ENCODE measurements at regions not wholly inside any gene's neighbourhood (a gene's known extent, or its start where the extent isn't known, plus 50 kb on each side); places are given as distances from the start of the nearest gene placed in this dataset.
A peak's percentile ranks its signal among the peaks of the same experiment; 100 is the strongest.

- no peaks in the 10 kb centered on the region for H3K27me3 Mint-ChIP-seq (ENCODE audit: low read depth)
- H3K4me1 Mint-ChIP-seq (ENCODE audit: low read depth): peaks cover 5% of the 10 kb centered on the region
- H3K9me3 Mint-ChIP-seq: no peaks in the 10 kb centered on the region
- H3K36me3 Mint-ChIP-seq (ENCODE audit: low read depth): no peaks in the 10 kb centered on the region
- no peak for DNase-seq (ENCODE audit: low spot score)
- H3K4me3 Mint-ChIP-seq: no peak overlapping the region
- no peak overlapping the region for H3K27ac Mint-ChIP-seq
Measured at GRCh38 chr6:22949967-22950366, 380.6 kb downstream of the HDGFL1 start.

- H3K4me1 Mint-ChIP-seq (ENCODE audit: low read depth): peaks cover 11% of the 10 kb centered on the region
- H3K27ac Mint-ChIP-seq: no peak overlapping the region
- H3K36me3 Mint-ChIP-seq (ENCODE audit: low read depth): no peaks in the 10 kb centered on the region
Measured at GRCh38 chr6:22952097-22952496, 382.7 kb downstream of the HDGFL1 start.

GRCh38 chr6:22954749-22955385 lies 385.5 kb downstream of the HDGFL1 start:
- Mint-ChIP-seq H3K27ac (peak overlapping the region; percentile 79), H3K27me3 (ENCODE audit: low read depth) (no peaks in the 10 kb centered on the region), H3K36me3 (ENCODE audit: low read depth) (peaks cover 6% of the 10 kb centered on the region), H3K4me1 (ENCODE audit: low read depth) (peaks cover 21% of the 10 kb centered on the region), H3K4me3 (peak overlapping the region; percentile 83), H3K9me3 (peaks cover 16% of the 10 kb centered on the region)
- no peak for DNase-seq (ENCODE audit: low spot score)

More at GRCh38 chr6:22952097-22952496, 382.7 kb downstream of the HDGFL1 start:
- no peak for DNase-seq (ENCODE audit: low spot score)
- no peak overlapping the region for H3K4me3 Mint-ChIP-seq
- H3K27me3 Mint-ChIP-seq (ENCODE audit: low read depth): no peaks in the 10 kb centered on the region
- H3K9me3 Mint-ChIP-seq: no peaks in the 10 kb centered on the region

- no peak for DNase-seq (ENCODE audit: low spot score)
- peaks cover 21% of the 10 kb centered on the region for H3K4me1 Mint-ChIP-seq (ENCODE audit: low read depth)
- peaks cover 6% of the 10 kb centered on the region for H3K36me3 Mint-ChIP-seq (ENCODE audit: low read depth)
- H3K9me3 Mint-ChIP-seq: peaks cover 16% of the 10 kb centered on the region
- H3K27ac Mint-ChIP-seq: no peak overlapping the region
- no peaks in the 10 kb centered on the region for H3K27me3 Mint-ChIP-seq (ENCODE audit: low read depth)
- no peak overlapping the region for H3K4me3 Mint-ChIP-seq
Measured at GRCh38 chr6:22956029-22956681, 386.8 kb downstream of the HDGFL1 start.

GRCh38 chr6:22958677-22959076 lies 389.3 kb downstream of the HDGFL1 start:
- DNase-seq (ENCODE audit: low spot score): no peak
- Mint-ChIP-seq H3K36me3 (ENCODE audit: low read depth) (peaks cover 6% of the 10 kb centered on the region), H3K27ac (no peak overlapping the region), H3K9me3 (peaks cover 20% of the 10 kb centered on the region), H3K4me3 (no peak overlapping the region), H3K4me1 (ENCODE audit: low read depth) (peaks cover 21% of the 10 kb centered on the region), H3K27me3 (ENCODE audit: low read depth) (peaks cover 7% of the 10 kb centered on the region)

- no peak overlapping the region for H3K4me3 Mint-ChIP-seq
- no peak for DNase-seq (ENCODE audit: low spot score)
- peaks cover 26% of the 10 kb centered on the region for H3K4me1 Mint-ChIP-seq (ENCODE audit: low read depth)
- H3K27me3 Mint-ChIP-seq (ENCODE audit: low read depth): peaks cover 7% of the 10 kb centered on the region
- peaks cover 20% of the 10 kb centered on the region for H3K9me3 Mint-ChIP-seq
- H3K36me3 Mint-ChIP-seq (ENCODE audit: low read depth): peaks cover 6% of the 10 kb centered on the region
- H3K27ac Mint-ChIP-seq: no peak overlapping the region
Measured at GRCh38 chr6:22959571-22959970, 390.2 kb downstream of the HDGFL1 start.

- Mint-ChIP-seq H3K27ac (no peak overlapping the region), H3K36me3 (ENCODE audit: low read depth) (no peaks in the 10 kb centered on the region), H3K27me3 (ENCODE audit: low read depth) (peaks cover 10% of the 10 kb centered on the region), H3K4me3 (no peak overlapping the region), H3K4me1 (ENCODE audit: low read depth) (peaks cover 11% of the 10 kb centered on the region), H3K9me3 (peaks cover 4% of the 10 kb centered on the region)
- no peak for DNase-seq (ENCODE audit: low spot score)
Measured at GRCh38 chr6:22964334-22964733, 395.0 kb downstream of the HDGFL1 start.

- H3K9me3 Mint-ChIP-seq: peaks cover 4% of the 10 kb centered on the region
Measured at GRCh38 chr6:22965889-22966288, 396.5 kb downstream of the HDGFL1 start.

GRCh38 chr6:22966691-22967422 lies 397.5 kb downstream of the HDGFL1 start:
- Mint-ChIP-seq H3K4me1 (ENCODE audit: low read depth) (peaks cover 11% of the 10 kb centered on the region), H3K36me3 (ENCODE audit: low read depth) (no peaks in the 10 kb centered on the region), H3K4me3 (no peak overlapping the region), H3K9me3 (peaks cover 4% of the 10 kb centered on the region), H3K27ac (no peak overlapping the region), H3K27me3 (ENCODE audit: low read depth) (peaks cover 10% of the 10 kb centered on the region)
- no peak for DNase-seq (ENCODE audit: low spot score)

More at GRCh38 chr6:22965889-22966288, 396.5 kb downstream of the HDGFL1 start:
- Mint-ChIP-seq H3K4me1 (ENCODE audit: low read depth) (peaks cover 11% of the 10 kb centered on the region), H3K4me3 (no peak overlapping the region), H3K36me3 (ENCODE audit: low read depth) (no peaks in the 10 kb centered on the region), H3K27ac (no peak overlapping the region), H3K27me3 (ENCODE audit: low read depth) (peaks cover 10% of the 10 kb centered on the region)
- no peak for DNase-seq (ENCODE audit: low spot score)

GRCh38 chr6:22970004-22970403 lies 400.6 kb downstream of the HDGFL1 start:
- Mint-ChIP-seq H3K9me3 (no peaks in the 10 kb centered on the region), H3K36me3 (ENCODE audit: low read depth) (no peaks in the 10 kb centered on the region), H3K4me3 (no peak overlapping the region), H3K27me3 (ENCODE audit: low read depth) (peaks cover 2% of the 10 kb centered on the region), H3K4me1 (ENCODE audit: low read depth) (peaks cover 2% of the 10 kb centered on the region), H3K27ac (no peak overlapping the region)
- no peak for DNase-seq (ENCODE audit: low spot score)

- Mint-ChIP-seq H3K27me3 (ENCODE audit: low read depth) (no peaks in the 10 kb centered on the region), H3K4me3 (no peak overlapping the region), H3K9me3 (no peaks in the 10 kb centered on the region)
Measured at GRCh38 chr6:22972771-22973170, 403.4 kb downstream of the HDGFL1 start.

GRCh38 chr6:22975079-22975478 lies 405.7 kb downstream of the HDGFL1 start:
- no peaks in the 10 kb centered on the region for H3K36me3 Mint-ChIP-seq (ENCODE audit: low read depth)
- no peak overlapping the region for H3K4me3 Mint-ChIP-seq
- H3K4me1 Mint-ChIP-seq (ENCODE audit: low read depth): no peaks in the 10 kb centered on the region
- no peak overlapping the region for H3K27ac Mint-ChIP-seq
- DNase-seq (ENCODE audit: low spot score): no peak
- H3K27me3 Mint-ChIP-seq (ENCODE audit: low read depth): no peaks in the 10 kb centered on the region
- peaks cover 7% of the 10 kb centered on the region for H3K9me3 Mint-ChIP-seq

More at GRCh38 chr6:22972771-22973170, 403.4 kb downstream of the HDGFL1 start:
- no peak for DNase-seq (ENCODE audit: low spot score)
- no peaks in the 10 kb centered on the region for H3K36me3 Mint-ChIP-seq (ENCODE audit: low read depth)
- no peaks in the 10 kb centered on the region for H3K4me1 Mint-ChIP-seq (ENCODE audit: low read depth)
- no peak overlapping the region for H3K27ac Mint-ChIP-seq

GRCh38 chr6:22980446-22980845 lies 411.1 kb downstream of the HDGFL1 start:
- no peak overlapping the region for H3K27ac Mint-ChIP-seq
- H3K9me3 Mint-ChIP-seq: peaks cover 16% of the 10 kb centered on the region
- no peaks in the 10 kb centered on the region for H3K36me3 Mint-ChIP-seq (ENCODE audit: low read depth)
- DNase-seq (ENCODE audit: low spot score): no peak
- no peaks in the 10 kb centered on the region for H3K27me3 Mint-ChIP-seq (ENCODE audit: low read depth)
- no peaks in the 10 kb centered on the region for H3K4me1 Mint-ChIP-seq (ENCODE audit: low read depth)
- H3K4me3 Mint-ChIP-seq: no peak overlapping the region

- Mint-ChIP-seq H3K27me3 (ENCODE audit: low read depth) (no peaks in the 10 kb centered on the region), H3K27ac (no peak overlapping the region), H3K9me3 (peaks cover 11% of the 10 kb centered on the region), H3K4me3 (no peak overlapping the region), H3K36me3 (ENCODE audit: low read depth) (no peaks in the 10 kb centered on the region), H3K4me1 (ENCODE audit: low read depth) (no peaks in the 10 kb centered on the region)
- DNase-seq (ENCODE audit: low spot score): no peak
Measured at GRCh38 chr6:23002044-23002619, 432.8 kb downstream of the HDGFL1 start.

All from T-helper 2 cell treated with Interferon-gamma antibody and Interleukin-4, amounts not matched to agents 5 μg/mL and 100 μg/mL, for 36 hours (primary cell).